ENCODE measurements at regions not wholly inside any gene's neighbourhood (a gene's known extent, or its start where the extent isn't known, plus 50 kb on each side); places are given as distances from the start of the nearest gene placed in this dataset.

- TF ChIP-seq OSR1 (CRISPR knock-in tag; IDR thresholded peaks at IDR 0.05) (no peak), ZFP30 (CRISPR knock-in tag; IDR thresholded peaks at IDR 0.05) (no peak), CSRNP3 (CRISPR knock-in tag; IDR thresholded peaks at IDR 0.05) (no peak), ZFP3 (CRISPR knock-in tag; IDR thresholded peaks at IDR 0.05) (no peak), BACH2 (CRISPR knock-in tag; IDR thresholded peaks at IDR 0.05; ENCODE audit: borderline replicate concordance) (no peak), ZNF565 (CRISPR knock-in tag; conservative IDR thresholded peaks at IDR 0.05; ENCODE audit: low read depth) (no peak)
- ATAC-seq = peak; percentile 74; the same call in 2 of the 3 replicates
Measured at GRCh38 chr6:71444222-71444621, 155.6 kb downstream of the OGFRL1 start.

- no peak for ATAC-seq
- TF ChIP-seq ZFP30 (CRISPR knock-in tag; IDR thresholded peaks at IDR 0.05) (no peak), ZNF8 (CRISPR knock-in tag; IDR thresholded peaks at IDR 0.05) (no peak), ZC3H10 (CRISPR knock-in tag; IDR thresholded peaks at IDR 0.05) (no peak), TCF4 (CRISPR knock-in tag; IDR thresholded peaks at IDR 0.05; ENCODE audit: borderline replicate concordance) (no peak)
Measured at GRCh38 chr6:71446057-71446456, 157.4 kb downstream of the OGFRL1 start.

GRCh38 chr6:71446470-71446869 lies 157.9 kb downstream of the OGFRL1 start:
- no peak; the same call in 2 of the 3 replicates for ATAC-seq
- no peak for TF ChIP-seq RARB (CRISPR knock-in tag; IDR thresholded peaks at IDR 0.05)
- no peak for TF ChIP-seq ARNTL (CRISPR knock-in tag; IDR thresholded peaks at IDR 0.05; ENCODE audit: borderline replicate concordance, low read depth)
- no peak for TF ChIP-seq TSHZ2 (CRISPR knock-in tag; IDR thresholded peaks at IDR 0.05)
- TF ChIP-seq GLIS3 (CRISPR knock-in tag; IDR thresholded peaks at IDR 0.05) = no peak
- no peak for TF ChIP-seq ZC3H10 (CRISPR knock-in tag; IDR thresholded peaks at IDR 0.05)
- TF ChIP-seq TCF4 (CRISPR knock-in tag; IDR thresholded peaks at IDR 0.05; ENCODE audit: borderline replicate concordance) = no peak
- no peak for TF ChIP-seq ESRRG (CRISPR knock-in tag; IDR thresholded peaks at IDR 0.05)
- TF ChIP-seq ZNF565 (CRISPR knock-in tag; conservative IDR thresholded peaks at IDR 0.05; ENCODE audit: low read depth) = no peak
- no peak for TF ChIP-seq ZNF70 (CRISPR knock-in tag; IDR thresholded peaks at IDR 0.05)

- ATAC-seq = no peak
- TF ChIP-seq SNAI2 (CRISPR knock-in tag; IDR thresholded peaks at IDR 0.05) = no peak
- no peak for TF ChIP-seq ZC3H10 (CRISPR knock-in tag; IDR thresholded peaks at IDR 0.05)
- no peak for TF ChIP-seq RARB (CRISPR knock-in tag; IDR thresholded peaks at IDR 0.05)
- no peak for TF ChIP-seq BACH2 (CRISPR knock-in tag; IDR thresholded peaks at IDR 0.05; ENCODE audit: borderline replicate concordance)
- TF ChIP-seq ZFP30 (CRISPR knock-in tag; IDR thresholded peaks at IDR 0.05) = no peak
Measured at GRCh38 chr6:71452697-71453370, 164.2 kb downstream of the OGFRL1 start.

GRCh38 chr6:71453371-71453706 lies 164.7 kb downstream of the OGFRL1 start:
- ATAC-seq = no peak
- TF ChIP-seq ZNF8 (CRISPR knock-in tag; IDR thresholded peaks at IDR 0.05) (no peak), OSR1 (CRISPR knock-in tag; IDR thresholded peaks at IDR 0.05) (no peak), ZFP3 (CRISPR knock-in tag; IDR thresholded peaks at IDR 0.05) (no peak), POU6F1 (CRISPR knock-in tag; IDR thresholded peaks at IDR 0.05; ENCODE audit: borderline replicate concordance, low read depth) (no peak), RARB (CRISPR knock-in tag; IDR thresholded peaks at IDR 0.05) (no peak), TOX (CRISPR knock-in tag; IDR thresholded peaks at IDR 0.05; ENCODE audit: borderline replicate concordance) (no peak), GLIS3 (CRISPR knock-in tag; IDR thresholded peaks at IDR 0.05) (no peak), ZNF70 (CRISPR knock-in tag; IDR thresholded peaks at IDR 0.05) (no peak), CREB5 (CRISPR knock-in tag; IDR thresholded peaks at IDR 0.05; ENCODE audit: low read depth) (no peak), PATZ1 (CRISPR knock-in tag; IDR thresholded peaks at IDR 0.05; ENCODE audit: borderline replicate concordance) (no peak), PPARA (CRISPR knock-in tag; IDR thresholded peaks at IDR 0.05; ENCODE audit: borderline replicate concordance) (no peak), TSHZ2 (CRISPR knock-in tag; IDR thresholded peaks at IDR 0.05) (no peak), ESRRG (CRISPR knock-in tag; IDR thresholded peaks at IDR 0.05) (no peak), CSDC2 (CRISPR knock-in tag; IDR thresholded peaks at IDR 0.05) (no peak)

All from SK-N-SH treated with all-trans-retinoic acid at 6 μM for 48 hours (cell line).